Ishikawa (cell line): ENCODE measurements at regions not wholly inside any gene's neighbourhood (a gene's known extent, or its start where the extent isn't known, plus 50 kb on each side); places are given as distances from the start of the nearest gene placed in this dataset.

Source experiments
- CEBPB ChIP-seq: IDR thresholded peaks from 2 replicates; pipeline ENCODE4 v1.6.1; 2012
- CREB1 ChIP-seq: IDR thresholded peaks from 2 replicates; pipeline ENCODE4 v1.6.1; 2012; ENCODE audit warnings: low read depth
- EGR1 ChIP-seq: IDR thresholded peaks from 2 replicates; pipeline ENCODE4 v1.6.1; 2012
- EP300 ChIP-seq: IDR thresholded peaks from 2 replicates; pipeline ENCODE4 v1.6.1; 2012; ENCODE audit warnings: borderline replicate concordance
- FOXM1 ChIP-seq: IDR thresholded peaks from 2 replicates; pipeline ENCODE4 v1.6.1; 2012; ENCODE audit warnings: low read depth, borderline replicate concordance
- MAX ChIP-seq: IDR thresholded peaks from 2 replicates; pipeline ENCODE4 v1.6.1; 2012
- NFIC ChIP-seq: IDR thresholded peaks from 2 replicates; pipeline ENCODE4 v1.6.1; 2012
- RAD21 ChIP-seq: IDR thresholded peaks from 2 replicates; pipeline ENCODE4 v1.6.1; 2012; ENCODE audit warnings: low read depth
- TAF1 ChIP-seq: IDR thresholded peaks from 2 replicates; pipeline ENCODE4 v1.6.1; 2012; ENCODE audit warnings: low read depth, mild to moderate bottlenecking
- TCF12 ChIP-seq: IDR thresholded peaks from 2 replicates; pipeline ENCODE4 v1.6.1; 2012; ENCODE audit warnings: low read depth
- TEAD4 ChIP-seq: IDR thresholded peaks from 2 replicates; pipeline ENCODE4 v1.6.1; 2012
- USF1 ChIP-seq: IDR thresholded peaks from 2 replicates; pipeline ENCODE4 v1.6.1; 2012
- YY1 ChIP-seq: IDR thresholded peaks from 2 replicates; pipeline ENCODE4 v1.6.1; 2012; ENCODE audit warnings: low read depth
- ZBTB7A ChIP-seq: IDR thresholded peaks from 2 replicates; pipeline ENCODE4 v1.6.1; 2012; ENCODE audit warnings: low read depth
- TF ChIP-seq, protein P1 (sequence below): IDR thresholded peaks from 2 replicates; pipeline ENCODE4 v1.6.1; 2012; ENCODE audit warnings: low read depth, mild to moderate bottlenecking

DNA sequence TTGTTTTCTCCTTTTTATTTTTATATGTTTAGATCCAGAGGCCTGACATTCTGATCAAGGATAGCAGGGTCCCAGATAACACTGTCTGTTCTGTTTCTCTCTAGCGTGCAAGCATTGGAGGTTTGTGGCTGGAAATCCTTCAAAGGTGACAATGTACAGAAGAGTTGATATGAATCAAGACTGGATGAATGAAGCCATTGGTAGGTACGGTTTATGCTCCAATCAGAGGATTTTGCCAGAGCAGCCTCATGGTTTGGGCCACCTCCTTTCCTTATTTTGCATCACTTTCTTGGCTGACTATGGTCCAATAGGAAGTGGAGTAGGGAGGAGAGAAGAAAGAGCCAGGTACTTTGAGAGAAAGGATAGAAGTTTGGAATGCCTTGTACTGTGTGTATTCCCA is 484.8 kb upstream of the JAG1 start:
- TF ChIP-seq, protein P1, sequence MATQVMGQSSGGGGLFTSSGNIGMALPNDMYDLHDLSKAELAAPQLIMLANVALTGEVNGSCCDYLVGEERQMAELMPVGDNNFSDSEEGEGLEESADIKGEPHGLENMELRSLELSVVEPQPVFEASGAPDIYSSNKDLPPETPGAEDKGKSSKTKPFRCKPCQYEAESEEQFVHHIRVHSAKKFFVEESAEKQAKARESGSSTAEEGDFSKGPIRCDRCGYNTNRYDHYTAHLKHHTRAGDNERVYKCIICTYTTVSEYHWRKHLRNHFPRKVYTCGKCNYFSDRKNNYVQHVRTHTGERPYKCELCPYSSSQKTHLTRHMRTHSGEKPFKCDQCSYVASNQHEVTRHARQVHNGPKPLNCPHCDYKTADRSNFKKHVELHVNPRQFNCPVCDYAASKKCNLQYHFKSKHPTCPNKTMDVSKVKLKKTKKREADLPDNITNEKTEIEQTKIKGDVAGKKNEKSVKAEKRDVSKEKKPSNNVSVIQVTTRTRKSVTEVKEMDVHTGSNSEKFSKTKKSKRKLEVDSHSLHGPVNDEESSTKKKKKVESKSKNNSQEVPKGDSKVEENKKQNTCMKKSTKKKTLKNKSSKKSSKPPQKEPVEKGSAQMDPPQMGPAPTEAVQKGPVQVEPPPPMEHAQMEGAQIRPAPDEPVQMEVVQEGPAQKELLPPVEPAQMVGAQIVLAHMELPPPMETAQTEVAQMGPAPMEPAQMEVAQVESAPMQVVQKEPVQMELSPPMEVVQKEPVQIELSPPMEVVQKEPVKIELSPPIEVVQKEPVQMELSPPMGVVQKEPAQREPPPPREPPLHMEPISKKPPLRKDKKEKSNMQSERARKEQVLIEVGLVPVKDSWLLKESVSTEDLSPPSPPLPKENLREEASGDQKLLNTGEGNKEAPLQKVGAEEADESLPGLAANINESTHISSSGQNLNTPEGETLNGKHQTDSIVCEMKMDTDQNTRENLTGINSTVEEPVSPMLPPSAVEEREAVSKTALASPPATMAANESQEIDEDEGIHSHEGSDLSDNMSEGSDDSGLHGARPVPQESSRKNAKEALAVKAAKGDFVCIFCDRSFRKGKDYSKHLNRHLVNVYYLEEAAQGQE: no peak
- TF ChIP-seq USF1: no peak

- TF ChIP-seq MAX (no peak), CEBPB (no peak), TCF12 (no peak)
Measured at GRCh38 chr20:11159728-11160127, 485.9 kb upstream of the JAG1 start.

- TF ChIP-seq CEBPB (no peak), FOXM1 (no peak), TCF12 (no peak), MAX (no peak), TAF1 (no peak), EGR1 (no peak), YY1 (no peak), ZBTB7A (no peak), CREB1 (no peak), USF1 (no peak), NFIC (no peak), EP300 (no peak), TEAD4 (no peak), RAD21 (no peak)
- TF ChIP-seq, protein P1: no peak
Measured at GRCh38 chr20:11162026-11162775, 488.4 kb upstream of the JAG1 start.

GRCh38 chr20:11165789-11166188 is 492.0 kb upstream of the JAG1 start:
- TF ChIP-seq, protein P1: peak; percentile 40
- no peak for TF ChIP-seq CREB1
- no peak for TF ChIP-seq YY1
- TF ChIP-seq FOXM1: no peak

DNA sequence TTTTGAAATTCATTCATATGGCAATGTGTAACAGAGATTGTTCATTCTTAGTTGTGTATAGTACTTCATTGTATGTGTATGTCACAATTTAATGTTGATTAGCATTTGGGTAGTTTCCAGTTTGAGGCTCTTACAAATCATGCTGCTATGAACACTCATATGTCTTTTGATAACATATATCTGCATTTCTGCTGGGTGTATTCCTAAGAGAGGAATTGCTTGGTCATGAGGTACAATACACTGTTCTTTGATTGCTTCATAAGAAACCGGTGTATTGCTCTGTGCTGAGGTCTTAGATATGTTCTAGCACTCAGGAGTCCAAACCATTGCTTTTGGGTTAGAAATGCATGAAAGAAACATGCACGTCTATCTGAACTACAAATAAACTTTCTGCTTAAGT is 492.9 kb upstream of the JAG1 start:
- TF ChIP-seq USF1 (no peak), TAF1 (no peak), TEAD4 (no peak), RAD21 (no peak), EP300 (no peak), YY1 (no peak), CREB1 (no peak), MAX (no peak), ZBTB7A (no peak), EGR1 (no peak), CEBPB (no peak), FOXM1 (no peak), TCF12 (no peak), NFIC (no peak)
- TF ChIP-seq, protein P1: no peak
